Osteoblast (primary cell): ENCODE measurements at regions not wholly inside any gene's neighbourhood (a gene's known extent, or its start where the extent isn't known, plus 50 kb on each side); places are given as distances from the start of the nearest gene placed in this dataset.
A peak's percentile ranks its signal among the peaks of the same experiment; 100 is the strongest.

ENCODE experiments used
- DNase-seq: peaks from one replicate; pipeline ENCODE4 v3.0.0; 2011; ENCODE audit warnings: low spot score, mixed read lengths; ENCODE audit not compliant: insufficient read length; ENCODE audit errors: missing footprints
- H2AFZ ChIP-seq: 2 replicates; pipeline ENCODE4 v1.6.0; 2011; ENCODE audit warnings: mild to moderate bottlenecking, low read length
- H3K27ac ChIP-seq: 2 replicates; pipeline ENCODE4 v1.5.1; 2011; ENCODE audit warnings: mild to moderate bottlenecking, low read depth, low read length, moderate library complexity
- H3K27me3 ChIP-seq: 2 replicates; pipeline ENCODE4 v1.6.0; 2012; ENCODE audit warnings: mild to moderate bottlenecking, control low read depth, inconsistent platforms, low read length, moderate library complexity; ENCODE audit not compliant: insufficient read depth
- H3K36me3 ChIP-seq: 2 replicates; pipeline ENCODE4 v1.5.1; 2011; ENCODE audit warnings: mild to moderate bottlenecking, low read length, control low read depth, moderate library complexity; ENCODE audit not compliant: insufficient read depth
- H3K4me1 ChIP-seq: 2 replicates; pipeline ENCODE4 v1.5.1; 2011; ENCODE audit warnings: mild to moderate bottlenecking, low read length, control low read depth, moderate library complexity; ENCODE audit not compliant: insufficient read depth
- H3K4me2 ChIP-seq: 2 replicates; pipeline ENCODE4 v1.6.0; 2011; ENCODE audit warnings: mild to moderate bottlenecking, low read length; ENCODE audit not compliant: insufficient read depth
- H3K4me3 ChIP-seq: fragments of 200-600 bp; sonication (generic); 3 replicates; pipeline ENCODE4 v1.5.1; 2012; ENCODE audit warnings: mild to moderate bottlenecking, low read length, inconsistent platforms; ENCODE audit not compliant: insufficient read depth
- H3K79me2 ChIP-seq: 2 replicates; pipeline ENCODE4 v1.6.0; 2012; ENCODE audit warnings: mild to moderate bottlenecking, low read length, control low read depth, inconsistent platforms; ENCODE audit not compliant: insufficient read depth
- H3K9me3 ChIP-seq: 2 replicates; pipeline ENCODE4 v1.5.1; 2011; ENCODE audit warnings: low read depth, low read length, control low read depth
- H4K20me1 ChIP-seq: 2 replicates; pipeline ENCODE4 v1.6.0; 2012; ENCODE audit warnings: mild to moderate bottlenecking, low read length, control low read depth; ENCODE audit not compliant: insufficient read depth
- CTCF ChIP-seq: IDR thresholded peaks from 2 replicates; pipeline ENCODE4 v1.5.1; 2011; ENCODE audit warnings: mild to moderate bottlenecking, low read depth, low read length, moderate library complexity; ENCODE audit errors: extremely low read depth

- Histone ChIP-seq H3K4me2 (no peak overlapping the region), H3K9me3 (no peaks in the 10 kb centered on the region), H2AFZ (no peak overlapping the region), H3K4me3 (no peak overlapping the region), H3K4me1 (no peaks in the 10 kb centered on the region), H3K36me3 (no peaks in the 10 kb centered on the region), H3K27ac (no peak overlapping the region), H3K27me3 (no peaks in the 10 kb centered on the region), H3K79me2 (no peaks in the 10 kb centered on the region), H4K20me1 (no peaks in the 10 kb centered on the region)
- peak; percentile 70 for TF ChIP-seq CTCF
- peak; percentile 62 for DNase-seq
These were observed 165.6 kb downstream of the YTHDC2 start for GRCh38 chr5:113678924-113679575.

GRCh38 chr5:113680534-113680933 is 167.0 kb downstream of the YTHDC2 start:
- H3K4me2 ChIP-seq, result no peak overlapping the region
- H3K27me3 ChIP-seq, result no peaks in the 10 kb centered on the region
- DNase-seq, result no peak
- no peaks in the 10 kb centered on the region for H3K4me1 ChIP-seq
- no peaks in the 10 kb centered on the region for H3K9me3 ChIP-seq
- no peak overlapping the region for H2AFZ ChIP-seq
- H3K79me2 ChIP-seq, result no peaks in the 10 kb centered on the region
- H4K20me1 ChIP-seq, result no peaks in the 10 kb centered on the region
- no peak for TF ChIP-seq CTCF
- no peaks in the 10 kb centered on the region for H3K36me3 ChIP-seq
- no peak overlapping the region for H3K27ac ChIP-seq
- no peak overlapping the region for H3K4me3 ChIP-seq

GRCh38 chr5:113682497-113683136 is 169.1 kb downstream of the YTHDC2 start:
- no peak overlapping the region for H2AFZ ChIP-seq
- no peak for DNase-seq

More at GRCh38 chr5:113682497-113683136, 169.1 kb downstream of the YTHDC2 start:
- no peak overlapping the region for H3K4me3 ChIP-seq
- H3K4me2 ChIP-seq, result no peak overlapping the region
- H3K9me3 ChIP-seq, result no peaks in the 10 kb centered on the region
- no peaks in the 10 kb centered on the region for H3K4me1 ChIP-seq
- H3K27me3 ChIP-seq, result no peaks in the 10 kb centered on the region
- no peaks in the 10 kb centered on the region for H3K36me3 ChIP-seq
- no peaks in the 10 kb centered on the region for H3K79me2 ChIP-seq
- TF ChIP-seq CTCF, result no peak
- H4K20me1 ChIP-seq, result no peaks in the 10 kb centered on the region
- H3K27ac ChIP-seq, result no peak overlapping the region
